HUES48 (cell line): ENCODE measurements at regions not wholly inside any gene's neighbourhood (a gene's known extent, or its start where the extent isn't known, plus 50 kb on each side); places are given as distances from the start of the nearest gene placed in this dataset.

Experiments
- H3K27ac ChIP-seq: one replicate; pipeline ENCODE4 v1.7.0; 2013; ENCODE audit warnings: low read depth, low read length, inconsistent platforms
- H3K27me3 ChIP-seq: 2 replicates; pipeline ENCODE4 v1.6.1; 2013; ENCODE audit warnings: mild to moderate bottlenecking, low read length; ENCODE audit not compliant: control insufficient read depth, insufficient read depth
- H3K36me3 ChIP-seq: 2 replicates; pipeline ENCODE4 v1.6.1; 2013; ENCODE audit warnings: low read length; ENCODE audit not compliant: control insufficient read depth, insufficient read depth
- H3K4me1 ChIP-seq: 2 replicates; pipeline ENCODE4 v1.6.1; 2013; ENCODE audit warnings: mild to moderate bottlenecking, low read length; ENCODE audit not compliant: control insufficient read depth, insufficient read depth
- H3K4me3 ChIP-seq: 2 replicates; pipeline ENCODE4 v1.5.1; 2013; ENCODE audit warnings: mild to moderate bottlenecking, low read depth, low read length
- H3K9ac ChIP-seq: 2 replicates; pipeline ENCODE4 v1.6.1; 2013; ENCODE audit warnings: mild to moderate bottlenecking, low read depth, low read length, moderate library complexity
- H3K9me3 ChIP-seq: 2 replicates; pipeline ENCODE4 v1.6.1; 2013; ENCODE audit warnings: low read length; ENCODE audit not compliant: control insufficient read depth, insufficient read depth

- no peaks in the 10 kb centered on the region for H3K27me3 ChIP-seq
- no peak overlapping the region for H3K9ac ChIP-seq
- no peak overlapping the region for H3K27ac ChIP-seq
- peaks cover 6% of the 10 kb centered on the region; the same call in 1 of the 2 replicates for H3K4me1 ChIP-seq
- H3K4me3 ChIP-seq, result no peak overlapping the region
- no peaks in the 10 kb centered on the region for H3K36me3 ChIP-seq
- no peaks in the 10 kb centered on the region for H3K9me3 ChIP-seq
These were observed 587.2 kb downstream of the BRD1 start for GRCh38 chr22:49240472-49240871.

- Histone ChIP-seq H3K4me1 (peaks cover 7% of the 10 kb centered on the region; the same call in 1 of the 2 replicates), H3K9me3 (no peaks in the 10 kb centered on the region), H3K4me3 (no peak overlapping the region), H3K27me3 (no peaks in the 10 kb centered on the region), H3K27ac (no peak overlapping the region), H3K36me3 (no peaks in the 10 kb centered on the region), H3K9ac (no peak overlapping the region)
These were observed 587.7 kb downstream of the BRD1 start for GRCh38 chr22:49240016-49240380.

- H3K36me3 ChIP-seq, result no peaks in the 10 kb centered on the region
- peaks cover 7% of the 10 kb centered on the region; the same call in 1 of the 2 replicates for H3K4me1 ChIP-seq
- H3K4me3 ChIP-seq, result no peak overlapping the region
- no peak overlapping the region for H3K27ac ChIP-seq
- H3K9ac ChIP-seq, result no peak overlapping the region
- no peaks in the 10 kb centered on the region for H3K9me3 ChIP-seq
- H3K27me3 ChIP-seq, result no peaks in the 10 kb centered on the region
These were observed 588.2 kb downstream of the BRD1 start for GRCh38 chr22:49239264-49240015.

GRCh38 chr22:49238181-49239141 is 589.2 kb downstream of the BRD1 start:
- no peak overlapping the region for H3K27ac ChIP-seq
- H3K9ac ChIP-seq, result no peak overlapping the region
- no peaks in the 10 kb centered on the region for H3K27me3 ChIP-seq
- peaks cover 7% of the 10 kb centered on the region; the same call in 1 of the 2 replicates for H3K4me1 ChIP-seq
- H3K36me3 ChIP-seq, result no peaks in the 10 kb centered on the region
- H3K4me3 ChIP-seq, result no peak overlapping the region
- no peaks in the 10 kb centered on the region for H3K9me3 ChIP-seq

DNA sequence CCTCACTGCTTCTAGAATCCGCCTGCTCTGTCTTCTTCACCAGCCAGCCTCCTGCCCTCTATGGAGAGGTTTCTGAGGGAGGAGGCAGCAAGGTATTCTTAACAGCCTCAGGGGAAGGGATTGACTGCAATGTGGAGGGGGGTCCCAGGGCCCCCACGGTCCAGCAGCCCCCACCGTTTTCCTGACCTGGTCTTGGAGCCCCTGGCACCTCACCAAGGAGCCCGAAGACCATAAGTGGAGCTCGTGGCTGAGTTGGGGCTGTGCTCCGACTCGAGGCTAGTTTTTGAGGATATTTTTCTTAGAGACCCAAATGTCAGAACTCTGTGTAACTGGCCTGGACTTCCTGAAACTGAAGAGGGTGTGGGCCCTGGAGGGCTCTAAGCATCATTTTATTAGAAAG is 590.0 kb downstream of the BRD1 start:
- Histone ChIP-seq H3K36me3 (no peaks in the 10 kb centered on the region), H3K4me3 (no peak overlapping the region), H3K9ac (no peak overlapping the region), H3K27ac (no peak overlapping the region), H3K9me3 (no peaks in the 10 kb centered on the region), H3K27me3 (no peaks in the 10 kb centered on the region), H3K4me1 (peaks cover 7% of the 10 kb centered on the region; the same call in 1 of the 2 replicates)

GRCh38 chr22:49237279-49237678 is 590.4 kb downstream of the BRD1 start:
- Histone ChIP-seq H3K36me3 (no peaks in the 10 kb centered on the region), H3K4me1 (peaks cover 7% of the 10 kb centered on the region; the same call in 1 of the 2 replicates), H3K4me3 (no peak overlapping the region), H3K9ac (no peak overlapping the region), H3K27ac (no peak overlapping the region), H3K27me3 (no peaks in the 10 kb centered on the region), H3K9me3 (no peaks in the 10 kb centered on the region)

DNA sequence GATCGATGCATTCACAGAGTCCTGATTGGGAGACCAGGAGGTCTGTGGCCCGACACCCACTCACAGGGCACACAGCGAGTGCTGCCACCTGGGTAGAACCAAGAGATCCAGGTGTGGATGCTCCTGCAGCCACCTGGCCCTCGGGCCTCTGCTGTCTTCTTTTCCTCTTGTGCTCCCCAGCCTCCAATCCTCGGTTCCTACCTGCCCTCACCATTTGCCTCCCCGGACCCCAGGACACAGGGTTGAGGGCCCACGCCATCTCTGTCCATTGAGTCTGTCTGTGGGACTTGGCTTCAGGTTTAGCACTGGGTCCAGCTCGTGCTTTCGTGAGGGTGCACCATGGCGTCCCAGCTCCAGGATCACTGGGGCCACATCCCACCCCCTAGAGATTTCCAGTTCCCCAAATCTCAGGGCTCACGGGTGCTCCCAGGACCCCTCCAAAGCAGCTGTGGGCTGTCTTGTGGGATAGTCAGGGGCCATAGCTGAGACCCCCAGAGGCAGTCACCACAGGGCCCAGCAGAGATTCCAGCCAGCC is 591.1 kb downstream of the BRD1 start:
- Histone ChIP-seq H3K9me3 (no peaks in the 10 kb centered on the region), H3K36me3 (no peaks in the 10 kb centered on the region), H3K4me3 (no peak overlapping the region), H3K27me3 (no peaks in the 10 kb centered on the region), H3K4me1 (peaks cover 7% of the 10 kb centered on the region; the same call in 1 of the 2 replicates), H3K9ac (no peak overlapping the region), H3K27ac (no peak overlapping the region)

GRCh38 chr22:49235463-49236300 is 592.0 kb downstream of the BRD1 start:
- H3K27ac ChIP-seq, result no peak overlapping the region
- peaks cover 7% of the 10 kb centered on the region; the same call in 1 of the 2 replicates for H3K4me1 ChIP-seq
- no peaks in the 10 kb centered on the region for H3K9me3 ChIP-seq
- H3K27me3 ChIP-seq, result no peaks in the 10 kb centered on the region
- no peak overlapping the region for H3K9ac ChIP-seq
- no peaks in the 10 kb centered on the region for H3K36me3 ChIP-seq
- H3K4me3 ChIP-seq, result no peak overlapping the region

DNA sequence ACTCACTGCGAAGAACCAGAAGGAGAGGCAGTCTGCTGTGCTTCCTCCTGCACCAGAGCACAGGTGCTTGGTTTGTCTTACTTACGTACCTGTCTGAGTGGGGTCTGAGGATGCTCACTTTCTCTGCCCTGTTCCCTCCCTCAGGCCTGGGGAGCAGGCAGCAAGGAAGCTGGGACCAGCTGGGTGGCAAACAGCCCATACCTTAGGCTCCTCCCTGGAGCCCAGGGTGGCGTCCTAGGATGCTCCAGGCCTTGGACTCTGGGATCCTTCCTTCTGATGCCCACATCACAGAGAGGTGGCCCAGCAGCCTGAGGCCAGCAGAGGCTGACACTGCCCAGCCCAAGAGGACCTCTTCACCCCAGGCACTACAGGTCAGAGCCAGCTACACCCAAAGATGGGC is 593.2 kb downstream of the BRD1 start:
- H3K27ac ChIP-seq, result no peak overlapping the region
- no peaks in the 10 kb centered on the region for H3K9me3 ChIP-seq
- no peaks in the 10 kb centered on the region for H3K27me3 ChIP-seq
- no peak overlapping the region for H3K4me3 ChIP-seq
- no peaks in the 10 kb centered on the region for H3K36me3 ChIP-seq
- peaks cover 7% of the 10 kb centered on the region; the same call in 1 of the 2 replicates for H3K4me1 ChIP-seq
- H3K9ac ChIP-seq, result no peak overlapping the region

DNA sequence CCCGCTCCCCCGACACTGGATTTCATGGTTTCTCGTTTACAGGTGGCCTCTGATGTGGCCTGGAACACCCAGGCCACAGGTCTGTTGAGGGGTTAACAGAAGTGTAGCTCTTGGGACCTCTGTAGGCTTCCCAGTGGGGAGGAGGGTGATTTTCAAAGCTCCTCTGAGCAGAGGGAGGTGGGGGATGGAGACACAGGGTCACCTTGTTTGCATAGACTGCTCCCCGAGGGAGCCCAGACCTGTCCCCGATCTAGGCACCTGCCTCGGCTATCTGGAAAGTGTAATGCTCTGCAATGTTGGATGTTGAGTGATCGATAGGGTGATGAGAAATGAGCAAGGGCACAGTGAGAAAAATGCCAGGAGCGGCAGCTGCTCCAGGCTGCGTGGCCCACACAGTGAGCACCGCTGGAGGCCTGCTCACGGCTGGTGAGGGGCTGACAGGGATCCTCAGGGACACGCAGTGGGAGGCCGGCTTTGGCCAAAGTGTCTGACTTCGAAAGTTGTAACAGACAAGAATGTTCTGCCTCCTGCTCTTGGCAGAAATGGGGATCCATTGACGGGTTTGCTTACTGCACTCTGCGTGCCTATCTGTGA is 594.1 kb downstream of the BRD1 start:
- Histone ChIP-seq H3K9ac (no peak overlapping the region), H3K36me3 (no peaks in the 10 kb centered on the region), H3K27ac (no peak overlapping the region), H3K4me1 (peaks cover 7% of the 10 kb centered on the region; the same call in 1 of the 2 replicates), H3K9me3 (no peaks in the 10 kb centered on the region), H3K27me3 (no peaks in the 10 kb centered on the region), H3K4me3 (no peak overlapping the region)
